ENCODE measurements at regions not wholly inside any gene's neighbourhood (a gene's known extent, or its start where the extent isn't known, plus 50 kb on each side); places are given as distances from the start of the nearest gene placed in this dataset.

GRCh38 chr2:107743274-107743673, 83.4 kb upstream of the RGPD4 start:
- TF ChIP-seq CTCF (IDR thresholded peaks at IDR 0.05) (no peak), POLR2A (IDR thresholded peaks at IDR 0.05) (no peak)
